ENCODE measurements at regions not wholly inside any gene's neighbourhood (a gene's known extent, or its start where the extent isn't known, plus 50 kb on each side); places are given as distances from the start of the nearest gene placed in this dataset.

GRCh38 chr10:69741671-69742355 lies 59.9 kb upstream of the COL13A1 start:
- Histone ChIP-seq H3K9me3 (no peaks in the 10 kb centered on the region), H3K27ac (no peak overlapping the region), H3K36me3 (no peaks in the 10 kb centered on the region), H3K27me3 (no peaks in the 10 kb centered on the region), H3K4me3 (no peak overlapping the region), H3K4me1 (no peaks in the 10 kb centered on the region)
- intact Hi-C loops (cut with DNase I): no loop called here
- no peak for DNase-seq (ENCODE audit: extremely low spot score in 2 of 2)
- TF ChIP-seq, protein P1, sequence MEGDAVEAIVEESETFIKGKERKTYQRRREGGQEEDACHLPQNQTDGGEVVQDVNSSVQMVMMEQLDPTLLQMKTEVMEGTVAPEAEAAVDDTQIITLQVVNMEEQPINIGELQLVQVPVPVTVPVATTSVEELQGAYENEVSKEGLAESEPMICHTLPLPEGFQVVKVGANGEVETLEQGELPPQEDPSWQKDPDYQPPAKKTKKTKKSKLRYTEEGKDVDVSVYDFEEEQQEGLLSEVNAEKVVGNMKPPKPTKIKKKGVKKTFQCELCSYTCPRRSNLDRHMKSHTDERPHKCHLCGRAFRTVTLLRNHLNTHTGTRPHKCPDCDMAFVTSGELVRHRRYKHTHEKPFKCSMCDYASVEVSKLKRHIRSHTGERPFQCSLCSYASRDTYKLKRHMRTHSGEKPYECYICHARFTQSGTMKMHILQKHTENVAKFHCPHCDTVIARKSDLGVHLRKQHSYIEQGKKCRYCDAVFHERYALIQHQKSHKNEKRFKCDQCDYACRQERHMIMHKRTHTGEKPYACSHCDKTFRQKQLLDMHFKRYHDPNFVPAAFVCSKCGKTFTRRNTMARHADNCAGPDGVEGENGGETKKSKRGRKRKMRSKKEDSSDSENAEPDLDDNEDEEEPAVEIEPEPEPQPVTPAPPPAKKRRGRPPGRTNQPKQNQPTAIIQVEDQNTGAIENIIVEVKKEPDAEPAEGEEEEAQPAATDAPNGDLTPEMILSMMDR (IDR thresholded peaks at IDR 0.05): no peak
- TF ChIP-seq POLR2AphosphoS5 (IDR thresholded peaks at IDR 0.05; ENCODE audit: insufficient read depth in 1 of 2, low read depth in 1 of 2): no peak
- no peak for TF ChIP-seq POLR2A (IDR thresholded peaks at IDR 0.05)

DNA sequence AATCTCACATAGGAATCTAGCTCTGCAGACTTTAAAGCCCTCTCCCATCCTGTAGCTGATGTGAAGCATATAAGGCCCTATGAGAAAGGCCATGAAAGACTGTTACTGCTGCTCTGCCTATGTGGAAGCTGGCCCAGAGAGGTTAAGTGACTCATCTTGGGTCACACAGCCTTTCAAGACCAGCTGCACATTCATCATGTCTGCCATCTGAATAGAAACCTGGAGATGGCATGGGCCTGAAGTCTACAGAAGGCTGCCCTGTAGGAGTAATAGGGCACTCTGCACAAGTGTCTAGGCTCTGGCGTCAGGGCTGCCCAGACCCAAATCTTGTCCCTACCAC lies 59.4 kb upstream of the COL13A1 start:
- no peak for DNase-seq (ENCODE audit: extremely low spot score in 2 of 2)
- Histone ChIP-seq H3K4me1 (no peaks in the 10 kb centered on the region), H3K27me3 (no peaks in the 10 kb centered on the region), H3K36me3 (no peaks in the 10 kb centered on the region), H3K27ac (no peak overlapping the region), H3K4me3 (no peak overlapping the region), H3K9me3 (no peaks in the 10 kb centered on the region)
- no peak for TF ChIP-seq POLR2A (IDR thresholded peaks at IDR 0.05)
- intact Hi-C loops (cut with DNase I): no loop called here

DNA sequence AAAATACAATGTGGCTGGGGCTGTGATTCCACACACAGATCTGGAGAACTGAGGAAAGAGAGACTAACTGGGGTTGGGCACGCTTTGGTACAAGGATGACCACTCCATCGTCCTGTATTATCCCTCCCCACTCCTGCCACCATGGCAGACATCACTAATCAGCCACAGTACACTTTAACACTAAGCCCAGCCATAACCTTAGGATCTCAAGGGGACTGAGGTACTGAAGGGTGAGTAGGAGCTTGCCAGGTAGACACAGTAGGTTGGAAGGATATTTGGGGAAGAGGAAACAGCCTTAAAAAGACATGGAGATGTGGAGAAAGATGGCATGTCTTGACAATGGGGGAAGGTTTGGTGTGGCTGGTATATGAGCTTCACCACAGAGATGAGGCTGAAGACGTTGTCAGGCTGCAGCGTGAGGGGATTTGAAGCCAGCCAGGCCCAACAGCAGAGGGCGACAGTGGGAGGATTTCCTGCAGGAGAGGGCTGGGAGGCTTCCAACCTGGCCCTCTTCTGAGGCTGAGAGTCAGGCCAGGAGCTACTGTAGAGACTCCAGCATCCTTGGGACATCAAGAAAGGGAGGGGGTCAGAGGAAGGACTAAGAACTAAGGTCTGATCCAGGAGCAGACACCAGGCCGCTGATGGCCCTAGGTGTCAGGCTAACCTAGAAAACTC lies 58.6 kb upstream of the COL13A1 start:
- H3K4me1 ChIP-seq: no peaks in the 10 kb centered on the region
- no peak for DNase-seq (ENCODE audit: extremely low spot score in 2 of 2)
- H3K27me3 ChIP-seq: no peaks in the 10 kb centered on the region
- no peak overlapping the region for H3K27ac ChIP-seq
- TF ChIP-seq POLR2AphosphoS5 (IDR thresholded peaks at IDR 0.05; ENCODE audit: insufficient read depth in 1 of 2, low read depth in 1 of 2): no peak
- no peaks in the 10 kb centered on the region for H3K9me3 ChIP-seq
- no peak overlapping the region for H3K4me3 ChIP-seq
- intact Hi-C loops (cut with DNase I): no loop called here
- no peaks in the 10 kb centered on the region for H3K36me3 ChIP-seq

GRCh38 chr10:69744971-69745370 lies 56.7 kb upstream of the COL13A1 start:
- H3K27me3 ChIP-seq: no peaks in the 10 kb centered on the region
- no peaks in the 10 kb centered on the region for H3K4me1 ChIP-seq
- H3K4me3 ChIP-seq: no peak overlapping the region
- intact Hi-C loops (cut with DNase I): no loop called here
- DNase-seq (ENCODE audit: extremely low spot score in 2 of 2): no peak
- no peaks in the 10 kb centered on the region for H3K36me3 ChIP-seq
- H3K9me3 ChIP-seq: no peaks in the 10 kb centered on the region
- TF ChIP-seq POLR2AphosphoS5 (IDR thresholded peaks at IDR 0.05; ENCODE audit: insufficient read depth in 1 of 2, low read depth in 1 of 2) (no peak), POLR2A (IDR thresholded peaks at IDR 0.05) (no peak)
- TF ChIP-seq, protein P1 (IDR thresholded peaks at IDR 0.05): no peak
- H3K27ac ChIP-seq: no peak overlapping the region

DNA sequence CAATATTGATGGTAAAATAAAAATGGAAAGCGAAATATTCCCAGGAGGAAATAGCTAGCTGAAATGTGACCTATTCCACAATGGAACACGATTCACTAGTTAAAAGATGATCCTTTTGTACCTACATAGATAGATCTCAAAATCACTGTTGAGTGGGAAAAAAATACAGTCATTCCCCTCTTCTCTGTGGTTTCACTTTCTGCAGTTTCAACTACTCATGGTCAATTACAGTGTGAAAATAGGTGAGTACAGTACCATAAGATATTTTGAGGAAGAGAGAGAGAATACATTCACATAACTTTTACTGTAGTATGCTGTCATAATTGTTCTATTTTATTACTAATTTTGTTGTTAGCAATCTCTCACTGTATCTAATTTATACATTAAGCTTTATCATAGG lies 56.0 kb upstream of the COL13A1 start:
- TF ChIP-seq, protein P1 (IDR thresholded peaks at IDR 0.05): no peak
- TF ChIP-seq POLR2A (IDR thresholded peaks at IDR 0.05) (no peak), POLR2AphosphoS5 (IDR thresholded peaks at IDR 0.05; ENCODE audit: insufficient read depth in 1 of 2, low read depth in 1 of 2) (no peak)
- no peaks in the 10 kb centered on the region for H3K36me3 ChIP-seq
- no peaks in the 10 kb centered on the region for H3K27me3 ChIP-seq

DNA sequence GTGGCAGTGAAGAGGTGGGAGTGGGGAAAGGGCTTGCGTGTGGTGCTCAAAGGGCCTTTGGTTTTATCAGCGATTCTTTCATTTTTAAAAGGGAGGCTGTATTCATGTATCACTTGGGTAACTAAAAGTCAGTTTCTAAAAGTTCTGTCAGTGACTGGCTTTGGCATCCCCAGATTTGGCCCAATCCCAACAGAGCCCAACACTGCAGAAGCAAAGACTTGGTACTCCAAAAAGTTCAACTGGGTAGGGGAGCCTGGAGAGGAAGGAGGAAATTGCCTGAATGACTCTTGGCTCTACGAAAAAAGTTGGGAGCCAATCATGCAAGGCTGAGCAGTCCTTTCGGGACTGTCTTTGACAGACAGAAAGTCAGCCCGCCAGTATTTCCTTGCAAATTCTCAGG lies 54.5 kb upstream of the COL13A1 start:
- no peak overlapping the region for H3K27ac ChIP-seq
- no peaks in the 10 kb centered on the region for H3K4me1 ChIP-seq
- H3K27me3 ChIP-seq: no peaks in the 10 kb centered on the region
- no peak overlapping the region for H3K4me3 ChIP-seq
- H3K36me3 ChIP-seq: no peaks in the 10 kb centered on the region
- no peak for DNase-seq (ENCODE audit: extremely low spot score in 2 of 2)
- intact Hi-C loops (cut with DNase I): no loop called here
- no peaks in the 10 kb centered on the region for H3K9me3 ChIP-seq
- no peak for TF ChIP-seq POLR2AphosphoS5 (IDR thresholded peaks at IDR 0.05; ENCODE audit: insufficient read depth in 1 of 2, low read depth in 1 of 2)
- TF ChIP-seq, protein P1 (IDR thresholded peaks at IDR 0.05): no peak
- no peak for TF ChIP-seq POLR2A (IDR thresholded peaks at IDR 0.05)

More for the DNA sequence above, 56.0 kb upstream of the COL13A1 start:
- no peak overlapping the region for H3K27ac ChIP-seq
- H3K4me3 ChIP-seq: no peak overlapping the region
- intact Hi-C loops (cut with DNase I): no loop called here
- DNase-seq (ENCODE audit: extremely low spot score in 2 of 2): no peak
- H3K4me1 ChIP-seq: no peaks in the 10 kb centered on the region
- no peaks in the 10 kb centered on the region for H3K9me3 ChIP-seq

All from vagina (tissue), 2 donors.